ENCODE measurements at regions not wholly inside any gene's neighbourhood (a gene's known extent, or its start where the extent isn't known, plus 50 kb on each side); places are given as distances from the start of the nearest gene placed in this dataset.
"Not testable (repeated sequence)": the region's sequence is repeated elsewhere in the genome, so short reads cannot be mapped to it uniquely, and the experiment has no call there.

GRCh38 chr6:92485487-92485886 is 933.9 kb downstream of the EPHA7 start:
- DNase-seq: no peak

GRCh38 chr6:92479831-92480230 is 939.5 kb downstream of the EPHA7 start:
- no peak for DNase-seq

GRCh38 chr6:92473056-92473455 is 946.3 kb downstream of the EPHA7 start:
- DNase-seq: no peak

GRCh38 chr6:92469186-92469828 is 950.1 kb downstream of the EPHA7 start:
- DNase-seq: no peak

GRCh38 chr6:92468066-92468465 is 951.3 kb downstream of the EPHA7 start:
- DNase-seq: no peak

GRCh38 chr6:92460133-92460532 is 959.2 kb downstream of the EPHA7 start:
- no peak for DNase-seq

- DNase-seq: no peak
Measured at GRCh38 chr6:92459606-92460005, 959.8 kb downstream of the EPHA7 start.

- no peak for DNase-seq
Measured at GRCh38 chr6:92446052-92446451, 973.3 kb downstream of the EPHA7 start.

- no peak for DNase-seq
Measured at GRCh38 chr6:92433911-92434310, 985.4 kb downstream of the EPHA7 start.

DNA sequence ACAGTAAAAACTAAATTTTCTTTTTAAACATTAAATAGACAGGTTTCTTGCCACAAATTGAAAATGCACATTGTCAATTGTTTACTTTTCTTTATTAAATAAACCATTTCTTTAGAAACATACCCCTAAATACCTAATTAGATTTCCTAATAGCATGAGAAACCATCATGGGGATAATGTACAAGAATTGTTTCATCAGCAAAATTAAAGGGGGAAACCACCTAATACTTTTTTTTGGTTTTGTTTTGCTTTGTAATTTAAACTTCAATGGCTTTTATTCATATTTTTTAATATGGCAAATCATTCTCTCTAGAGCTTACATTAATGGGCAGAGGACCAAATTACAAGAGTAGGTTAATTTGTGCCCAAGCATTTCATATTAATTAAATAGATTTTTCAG is 987.9 kb downstream of the EPHA7 start:
- no peak for DNase-seq

- DNase-seq: no peak
Measured at GRCh38 chr6:92428448-92428847, 990.9 kb downstream of the EPHA7 start.

GRCh38 chr6:92427453-92427852 is 991.9 kb downstream of the EPHA7 start:
- DNase-seq: no peak

DNA sequence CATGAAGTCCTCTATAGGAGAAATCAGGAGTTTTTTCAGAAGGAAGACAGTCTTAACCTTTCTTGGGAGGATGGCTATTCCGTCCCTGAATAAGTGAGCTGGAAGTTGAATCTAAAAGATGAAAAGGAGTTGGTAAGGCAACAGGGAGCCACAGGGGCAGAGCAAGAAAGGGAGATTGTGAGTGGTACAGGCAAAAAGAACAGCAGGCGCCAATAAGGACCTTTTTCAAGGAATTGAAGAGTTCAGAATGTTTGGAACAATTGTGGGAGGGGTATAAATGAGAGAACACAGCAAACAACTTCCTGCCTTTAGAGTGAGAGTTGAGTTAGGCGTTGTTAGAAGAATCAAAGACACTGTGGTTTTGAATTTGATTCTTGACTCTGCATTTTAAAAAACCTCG is 1003.7 kb downstream of the EPHA7 start:
- DNase-seq: no peak

DNA sequence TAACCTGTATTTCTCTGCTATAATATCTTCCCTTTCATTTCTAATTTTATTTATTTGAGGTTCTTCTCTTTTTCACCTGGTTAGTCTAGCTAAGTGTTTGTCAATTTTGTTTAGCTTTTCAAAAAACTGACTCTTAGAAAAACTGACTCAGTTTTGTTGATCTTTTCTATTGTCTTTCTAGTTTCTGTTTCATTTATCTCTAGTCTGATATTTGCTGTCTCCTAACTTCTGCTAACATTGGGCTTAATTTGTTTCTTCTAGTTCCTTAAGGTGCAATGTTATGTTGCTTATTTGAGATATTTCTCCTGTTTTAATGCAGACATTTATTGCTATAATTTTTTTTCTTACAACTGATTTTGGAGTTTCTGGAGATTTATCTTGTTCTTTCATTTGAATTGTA is 1011.0 kb downstream of the EPHA7 start:
- no peak for DNase-seq

GRCh38 chr6:92404281-92404680 is 1015.1 kb downstream of the EPHA7 start:
- no peak for DNase-seq

GRCh38 chr6:92399911-92400310 is 1019.4 kb downstream of the EPHA7 start:
- DNase-seq: no peak

DNA sequence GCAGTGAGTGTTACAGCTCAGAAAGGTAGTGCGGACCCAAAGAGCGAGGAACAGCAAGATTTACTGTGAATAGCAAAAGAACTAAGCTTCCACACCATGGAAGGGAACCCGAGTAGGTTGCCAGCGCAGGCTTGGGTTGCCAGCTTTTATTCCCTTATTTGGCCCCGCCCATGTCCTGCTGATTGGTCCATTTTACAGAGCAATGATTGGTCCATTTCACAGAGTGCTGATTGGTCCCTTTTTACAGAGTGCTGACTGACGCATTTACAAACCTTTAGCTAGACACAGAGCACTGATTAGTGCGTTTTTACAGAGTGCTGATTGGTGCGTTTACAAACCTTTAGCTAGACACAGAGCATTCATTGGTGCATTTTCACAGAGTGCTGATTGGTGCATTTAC is 1030.7 kb downstream of the EPHA7 start:
- not testable (repeated sequence) for DNase-seq

DNA sequence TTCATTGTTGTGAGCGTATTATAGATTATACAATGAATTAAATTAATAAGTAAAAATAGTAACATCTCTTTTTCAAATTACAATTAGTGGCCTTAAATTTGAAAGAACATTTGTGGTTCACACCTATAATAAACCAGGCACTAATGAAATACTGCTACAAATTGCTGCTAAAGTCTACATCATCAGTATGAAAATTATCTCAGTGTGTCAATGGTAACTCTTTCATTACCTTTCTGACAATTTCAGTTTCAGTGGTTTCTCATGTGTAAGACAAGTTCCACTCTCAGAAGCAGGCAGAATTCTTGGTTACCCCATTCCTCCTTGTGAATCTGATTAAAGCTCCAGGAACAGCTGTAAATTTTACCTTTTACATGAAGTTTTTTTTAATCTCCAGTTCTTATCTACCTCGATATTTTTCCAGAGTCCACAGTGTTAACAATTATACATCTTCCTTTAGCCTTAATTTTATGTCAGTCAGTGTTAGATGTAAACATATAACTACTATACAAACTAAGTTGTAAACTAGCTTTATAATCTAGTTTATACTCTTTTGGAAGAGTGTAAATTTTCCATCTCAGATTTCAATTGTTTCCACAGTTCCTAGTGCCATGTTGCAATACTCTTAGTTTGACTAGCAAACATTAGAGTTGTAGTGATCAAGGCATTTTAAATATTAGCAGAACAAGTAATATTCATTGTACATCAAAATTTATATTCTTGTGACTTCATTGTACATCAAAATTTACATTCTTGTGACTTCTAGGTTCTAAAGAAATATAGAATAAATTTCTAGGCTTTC is 1038.4 kb downstream of the EPHA7 start:
- DNase-seq: no peak

- no peak for DNase-seq
Measured at GRCh38 chr6:92377137-92377536, 1042.2 kb downstream of the EPHA7 start.

- DNase-seq: no peak
Measured at GRCh38 chr6:92376691-92377090, 1042.7 kb downstream of the EPHA7 start.

GRCh38 chr6:92371211-92372208 is 1047.8 kb downstream of the EPHA7 start:
- DNase-seq: no peak

DNA sequence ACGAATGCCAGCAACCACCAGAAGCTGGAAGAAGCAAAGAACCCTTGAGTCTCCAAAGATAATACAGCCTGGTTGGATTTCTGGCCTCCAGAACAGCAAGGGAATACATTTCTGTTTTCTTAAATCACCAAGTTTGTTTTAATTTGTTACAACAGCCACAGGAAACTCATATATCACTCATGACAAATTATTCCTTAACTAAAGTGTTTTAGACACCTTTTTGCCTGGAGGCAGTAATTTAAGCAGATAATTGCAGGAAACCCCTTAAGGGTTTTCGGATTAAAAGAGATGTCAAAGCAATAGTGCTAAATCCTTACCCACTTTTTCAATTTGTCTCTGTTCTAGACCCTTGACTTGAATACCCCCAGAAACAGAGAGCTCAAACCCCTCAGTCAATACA is 1050.0 kb downstream of the EPHA7 start:
- no peak for DNase-seq

DNA sequence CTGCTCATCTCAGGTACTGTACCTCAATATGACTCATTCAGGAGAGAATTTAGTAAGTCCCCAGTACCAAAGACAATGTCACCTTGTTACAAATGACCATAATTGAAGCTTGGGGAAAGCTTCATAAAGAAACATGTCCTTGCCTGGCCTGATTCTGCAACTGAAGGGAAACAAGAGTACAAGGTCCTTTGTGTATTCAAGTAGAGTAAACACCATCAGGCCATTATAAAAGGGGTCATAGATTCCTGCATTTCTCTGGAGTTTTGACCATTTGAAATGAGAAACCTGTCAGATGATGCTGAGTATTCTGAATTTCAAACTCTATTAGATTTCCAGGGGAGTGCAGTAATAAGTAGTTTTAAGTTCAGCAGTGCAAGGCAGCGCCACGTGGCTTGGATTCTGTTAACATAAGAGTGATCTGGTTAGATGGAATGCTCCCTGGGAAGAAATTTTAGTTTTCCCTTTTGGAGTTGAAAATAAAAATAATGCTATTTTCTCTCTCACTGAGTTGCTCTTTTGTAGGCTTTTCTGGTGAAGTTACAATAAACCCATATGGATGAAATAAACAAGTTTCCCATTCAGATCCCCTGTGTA is 1054.3 kb downstream of the EPHA7 start:
- DNase-seq: no peak
